Heart left ventricle (tissue), 16 donors: ENCODE measurements at regions not wholly inside any gene's neighbourhood (a gene's known extent, or its start where the extent isn't known, plus 50 kb on each side); places are given as distances from the start of the nearest gene placed in this dataset.

ENCODE experiments used
- ATAC-seq, 4 donors: fragments of 200-7000 bp; cut with Tn5 transposase; one replicate each; pipeline ENCODE4 v1.9.1; 2020 to 2022; ENCODE audit warnings: moderate library complexity in 4 of 4, mild to moderate bottlenecking in 3 of 4, moderate number of reproducible peaks in 1 of 4
- DNase-seq, 5 donors: peaks; one replicate each; pipeline ENCODE4 v3.0.0-alpha.2; 2020
- H3K27ac ChIP-seq, 12 donors: fragments of 200-600 bp; sonication (generic) in 4 of 12; one replicate each; pipeline versions ENCODE4 v1.5.0 to v1.8.0; 2016 to 2022; ENCODE audit warnings: mild to moderate bottlenecking in 2 of 12
- H3K27me3 ChIP-seq, 9 donors: fragments of 200-600 bp; sonication (generic) in 2 of 9; one replicate each; pipeline versions ENCODE4 v1.5.1 to v1.8.0; 2016 to 2022; ENCODE audit warnings: mild to moderate bottlenecking in 3 of 9
- H3K36me3 ChIP-seq, 9 donors: fragments of 200-600 bp; sonication (generic) in 2 of 9; one replicate each; pipeline versions ENCODE4 v1.5.0 to v1.8.0; 2018 to 2022; ENCODE audit warnings: mild to moderate bottlenecking in 2 of 9
- H3K4me1 ChIP-seq, 12 donors: fragments of 200-600 bp; sonication (generic) in 4 of 12; one replicate each; pipeline versions ENCODE4 v1.5.0 to v1.8.0; 2016 to 2022; ENCODE audit warnings: mild to moderate bottlenecking in 3 of 12
- H3K4me3 ChIP-seq, 12 donors: fragments of 200-600 bp; sonication (generic) in 4 of 12; one replicate each; pipeline versions ENCODE4 v1.5.0 to v1.8.0; 2017 to 2022; ENCODE audit warnings: mild to moderate bottlenecking in 9 of 12, moderate library complexity in 4 of 12
- H3K9me3 ChIP-seq, 12 donors: fragments of 200-600 bp; sonication (generic) in 4 of 12; one replicate each; pipeline versions ENCODE4 v1.5.0 to v1.8.0; 2016 to 2022; ENCODE audit warnings: mild to moderate bottlenecking in 1 of 12
- CTCF ChIP-seq, 12 donors: fragments of 200-600 bp; sonication (generic) in 4 of 12; IDR thresholded peaks; one replicate each; pipeline versions ENCODE4 v1.5.0 to v1.8.0; 2018 to 2022; ENCODE audit warnings: antibody characterized with exemption in 12 of 12, mild to moderate bottlenecking in 5 of 12
- POLR2A ChIP-seq, 2 donors: fragments of 450-650 bp; IDR thresholded peaks; one replicate each; pipeline ENCODE4 v1.6.1; 2017; ENCODE audit warnings: antibody characterized with exemption in 2 of 2, mild to moderate bottlenecking in 2 of 2, moderate library complexity in 2 of 2
- WGBS, 4 donors: extraction: QIAGEN DNeasy Blood & Tissue Kit in 2 of 4; methylation state at CpG; one replicate each; pipeline versions ENCODE4 v1.1.5 to v1.1.7; 2013 to 2018; 5-methylcytosine and 5-hydroxymethylcytosine counted together
- intact Hi-C, 10 donors: fragments of 100-400 bp; cut with DNase I; formaldehyde crosslinking; loops; one replicate each; pipeline versions ENCODE4 v1.11.1 to v1.14.2; 2022
- donor health status: ischemic (EF 13 %, LVEDD 7.1; RV severe dilation, severe dysfunction).
- donor health status: healthy with polysubstance abuse.
- donor health status: DM: no; HTN: yes; CAD: no.
- donor health status: DM: no; HTN: no; CAD: no.
- donor health status: ischemic (EF 25% LVEDD 6.9; RV normal size, moderate dysfunction).
- donor health status: ischemic (EF 25% LVEDD 5.7; RV mildly dilated, moderate dysfunction).
- donor health status: healthy.
- donor health status: DM: yes; HTN: yes; CAD: no.
- donor health status: ischemic (EF 35%, LVEDD 5.7; RV mildly dilated, moderate dysfunction).
- donor health status: nonischemic (EF 11% LVEDD 7.7; RV severe dilation, severe dysfunction).
- donor health status: DM: yes; HTN: yes; CAD: no.
- donor health status: PGD.
- donor health status: ischemic (EF 29% LVEDD 5.4; RV normal size, mild dysfunction).
- donor health status: nonischemic (EF 23%, LVEDD 6.1; RV moderate dilation, normal function).

- H3K27ac ChIP-seq = no peak overlapping the region
- H3K4me3 ChIP-seq = no peak overlapping the region
- 86 to 87% (median 87%) methylated on average over 30 to 31 of the region's 31 CpGs for WGBS, 4 donors
- DNase-seq (no peak), ATAC-seq (no peak)
- H3K9me3 ChIP-seq = peaks cover 0 to 27% (median 11%) of the 10 kb centered on the region in 12 donors
- intact Hi-C loops = no loop called here
- H3K4me1 ChIP-seq = no peaks in the 10 kb centered on the region
- peaks cover 0 to 18% (median 0%) of the 10 kb centered on the region in 9 donors for H3K27me3 ChIP-seq
- TF ChIP-seq CTCF (IDR thresholded peaks at IDR 0.05) (no peak), POLR2A (IDR thresholded peaks at IDR 0.05) (no peak)
- no peaks in the 10 kb centered on the region for H3K36me3 ChIP-seq
Measured at GRCh38 chr14:104334424-104335161, 196.2 kb downstream of the KIF26A start.

- H3K4me1 ChIP-seq = no peaks in the 10 kb centered on the region
- ATAC-seq (no peak), DNase-seq (no peak)
- H3K27ac ChIP-seq = no peak overlapping the region
- peaks cover 0 to 21% (median 6%) of the 10 kb centered on the region in 12 donors for H3K9me3 ChIP-seq
- intact Hi-C loops = no loop called here
- no peak for TF ChIP-seq CTCF (IDR thresholded peaks at IDR 0.05)
- no peak for TF ChIP-seq POLR2A (IDR thresholded peaks at IDR 0.05)
- no peaks in the 10 kb centered on the region for H3K36me3 ChIP-seq
- H3K4me3 ChIP-seq = no peak overlapping the region
- WGBS, 4 donors = 84 to 92% (median 85%) methylated on average over 2 to 4 of the region's 4 CpGs
- H3K27me3 ChIP-seq = peaks cover 0 to 18% (median 0%) of the 10 kb centered on the region in 9 donors
Measured at GRCh38 chr14:104335176-104335575, 196.8 kb downstream of the KIF26A start.

GRCh38 chr14:104335611-104336010 lies 197.2 kb downstream of the KIF26A start:
- intact Hi-C loops = no loop called here
- DNase-seq = no peak

More at GRCh38 chr14:104335611-104336010, 197.2 kb downstream of the KIF26A start:
- H3K4me3 ChIP-seq = no peak overlapping the region
- no peak for ATAC-seq
- H3K4me1 ChIP-seq = no peaks in the 10 kb centered on the region
- no peaks in the 10 kb centered on the region for H3K36me3 ChIP-seq
- H3K9me3 ChIP-seq = peaks cover 0 to 17% (median 3%) of the 10 kb centered on the region in 12 donors
- 83 to 92% (median 88%) methylated on average over 12 of the region's 12 CpGs for WGBS, 4 donors
- H3K27ac ChIP-seq = no peak overlapping the region
- TF ChIP-seq CTCF (IDR thresholded peaks at IDR 0.05) (no peak), POLR2A (IDR thresholded peaks at IDR 0.05) (no peak)
- peaks cover 0 to 18% (median 0%) of the 10 kb centered on the region in 9 donors for H3K27me3 ChIP-seq
